Right lobe of liver (tissue), 4 donors: ENCODE measurements at regions not wholly inside any gene's neighbourhood (a gene's known extent, or its start where the extent isn't known, plus 50 kb on each side); places are given as distances from the start of the nearest gene placed in this dataset.

Experiments used
- POLR2A ChIP-seq: fragments of 450-650 bp; IDR thresholded peaks from one replicate; pipeline ENCODE4 v1.6.1; 2017; ENCODE audit warnings: antibody characterized with exemption, mild to moderate bottlenecking
- TF ChIP-seq, protein P1 (sequence below), 4 donors: fragments of 200-600 bp in 3 of 4; fragments of 450-650 bp in 1 of 4; IDR thresholded peaks; one replicate each; pipeline versions ENCODE4 v1.5.1 to v1.8.0; 2016 to 2022; ENCODE audit warnings: antibody characterized with exemption in 4 of 4, mild to moderate bottlenecking in 2 of 4
- donor health status: DM: no; HTN: no; CAD: no.
- donor health status: DM: no; HTN: no; CAD: no.
- donor health status: DM: no; HTN: yes; CAD: no.

DNA sequence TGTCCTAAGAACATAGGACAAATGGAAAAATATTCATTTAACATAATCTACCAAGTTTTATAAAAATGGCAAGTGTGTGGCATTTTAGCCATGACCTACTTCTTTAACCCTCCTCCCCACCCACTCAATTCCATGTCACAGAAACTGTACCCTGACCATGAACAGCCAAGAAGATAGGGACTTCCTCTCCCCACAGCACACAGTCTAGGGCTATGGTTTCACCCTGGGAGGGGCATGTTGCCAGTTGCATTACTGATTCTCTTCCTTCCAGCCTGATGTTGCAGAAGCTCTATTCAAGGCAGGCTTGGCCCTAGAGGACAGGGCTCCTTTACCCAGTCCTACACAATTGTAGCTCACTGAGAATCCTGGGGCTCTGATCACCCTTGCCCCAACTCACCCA, 153.6 kb upstream of the KLF7 start:
- TF ChIP-seq, protein P1, sequence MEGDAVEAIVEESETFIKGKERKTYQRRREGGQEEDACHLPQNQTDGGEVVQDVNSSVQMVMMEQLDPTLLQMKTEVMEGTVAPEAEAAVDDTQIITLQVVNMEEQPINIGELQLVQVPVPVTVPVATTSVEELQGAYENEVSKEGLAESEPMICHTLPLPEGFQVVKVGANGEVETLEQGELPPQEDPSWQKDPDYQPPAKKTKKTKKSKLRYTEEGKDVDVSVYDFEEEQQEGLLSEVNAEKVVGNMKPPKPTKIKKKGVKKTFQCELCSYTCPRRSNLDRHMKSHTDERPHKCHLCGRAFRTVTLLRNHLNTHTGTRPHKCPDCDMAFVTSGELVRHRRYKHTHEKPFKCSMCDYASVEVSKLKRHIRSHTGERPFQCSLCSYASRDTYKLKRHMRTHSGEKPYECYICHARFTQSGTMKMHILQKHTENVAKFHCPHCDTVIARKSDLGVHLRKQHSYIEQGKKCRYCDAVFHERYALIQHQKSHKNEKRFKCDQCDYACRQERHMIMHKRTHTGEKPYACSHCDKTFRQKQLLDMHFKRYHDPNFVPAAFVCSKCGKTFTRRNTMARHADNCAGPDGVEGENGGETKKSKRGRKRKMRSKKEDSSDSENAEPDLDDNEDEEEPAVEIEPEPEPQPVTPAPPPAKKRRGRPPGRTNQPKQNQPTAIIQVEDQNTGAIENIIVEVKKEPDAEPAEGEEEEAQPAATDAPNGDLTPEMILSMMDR (IDR thresholded peaks at IDR 0.05), result no peak
- no peak for TF ChIP-seq POLR2A
